HUES48 (cell line): ENCODE measurements at regions not wholly inside any gene's neighbourhood (a gene's known extent, or its start where the extent isn't known, plus 50 kb on each side); places are given as distances from the start of the nearest gene placed in this dataset.
"Not testable (repeated sequence)": the region's sequence is repeated elsewhere in the genome, so short reads cannot be mapped to it uniquely, and the experiment has no call there.

ENCODE experiments used
- H3K27ac ChIP-seq: one replicate; pipeline ENCODE4 v1.7.0; 2013; ENCODE audit warnings: low read depth, low read length, inconsistent platforms
- H3K27me3 ChIP-seq: 2 replicates; pipeline ENCODE4 v1.6.1; 2013; ENCODE audit warnings: mild to moderate bottlenecking, low read length; ENCODE audit not compliant: control insufficient read depth, insufficient read depth
- H3K36me3 ChIP-seq: 2 replicates; pipeline ENCODE4 v1.6.1; 2013; ENCODE audit warnings: low read length; ENCODE audit not compliant: control insufficient read depth, insufficient read depth
- H3K4me1 ChIP-seq: 2 replicates; pipeline ENCODE4 v1.6.1; 2013; ENCODE audit warnings: mild to moderate bottlenecking, low read length; ENCODE audit not compliant: control insufficient read depth, insufficient read depth
- H3K4me3 ChIP-seq: 2 replicates; pipeline ENCODE4 v1.5.1; 2013; ENCODE audit warnings: mild to moderate bottlenecking, low read depth, low read length
- H3K9ac ChIP-seq: 2 replicates; pipeline ENCODE4 v1.6.1; 2013; ENCODE audit warnings: mild to moderate bottlenecking, low read depth, low read length, moderate library complexity
- H3K9me3 ChIP-seq: 2 replicates; pipeline ENCODE4 v1.6.1; 2013; ENCODE audit warnings: low read length; ENCODE audit not compliant: control insufficient read depth, insufficient read depth

- no peaks in the 10 kb centered on the region for H3K36me3 ChIP-seq
- peak overlapping the region; percentile 82 for H3K27ac ChIP-seq
- H3K27me3 ChIP-seq, result no peaks in the 10 kb centered on the region
- H3K9ac ChIP-seq, result no peak overlapping the region
- H3K4me3 ChIP-seq, result no peak overlapping the region
- H3K4me1 ChIP-seq, result peaks cover 40% of the 10 kb centered on the region
- H3K9me3 ChIP-seq, result no peaks in the 10 kb centered on the region
Observed at GRCh38 chr3:65146179-65146578, 458.4 kb upstream of the ADAMTS9 start.

- H3K27me3 ChIP-seq, result no peaks in the 10 kb centered on the region
- peak overlapping the region; percentile 82 for H3K27ac ChIP-seq
- H3K36me3 ChIP-seq, result no peaks in the 10 kb centered on the region
- H3K4me1 ChIP-seq, result peaks cover 40% of the 10 kb centered on the region
- H3K4me3 ChIP-seq, result no peak overlapping the region
- H3K9me3 ChIP-seq, result no peaks in the 10 kb centered on the region
- peak overlapping the region; percentile 11; the same call in 1 of the 2 replicates for H3K9ac ChIP-seq
Observed at GRCh38 chr3:65145680-65146079, 457.9 kb upstream of the ADAMTS9 start.

GRCh38 chr3:65144791-65145351 lies 457.1 kb upstream of the ADAMTS9 start:
- no peak overlapping the region for H3K4me3 ChIP-seq
- H3K27me3 ChIP-seq, result no peaks in the 10 kb centered on the region
- no peak overlapping the region for H3K27ac ChIP-seq
- H3K9ac ChIP-seq, result no peak overlapping the region
- peaks cover 40% of the 10 kb centered on the region for H3K4me1 ChIP-seq
- H3K36me3 ChIP-seq, result no peaks in the 10 kb centered on the region
- H3K9me3 ChIP-seq, result no peaks in the 10 kb centered on the region

GRCh38 chr3:65142456-65142855 lies 454.7 kb upstream of the ADAMTS9 start:
- H3K27me3 ChIP-seq, result no peaks in the 10 kb centered on the region
- H3K36me3 ChIP-seq, result no peaks in the 10 kb centered on the region
- H3K27ac ChIP-seq, result peak overlapping the region; percentile 69

DNA sequence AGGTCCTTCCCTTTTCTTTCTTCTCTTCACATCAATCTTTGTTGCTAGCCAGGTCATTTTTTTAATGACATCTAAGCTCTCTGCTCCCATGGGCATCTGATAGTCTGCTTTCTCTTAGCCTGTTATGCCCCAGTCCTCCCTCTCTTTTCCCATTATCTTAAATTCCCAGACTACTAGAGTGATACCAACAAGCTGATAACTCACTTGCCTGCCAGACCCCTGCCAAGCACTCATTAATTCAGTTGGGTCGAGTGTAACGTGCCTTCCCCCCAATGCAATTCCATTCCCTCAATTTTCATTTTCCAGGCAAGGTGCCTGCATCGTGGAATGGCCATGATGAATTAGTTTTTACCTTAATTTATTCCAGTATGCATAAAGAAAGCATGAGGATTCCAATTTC lies 450.8 kb upstream of the ADAMTS9 start:
- Histone ChIP-seq H3K27ac (no peak overlapping the region), H3K4me3 (no peak overlapping the region), H3K36me3 (no peaks in the 10 kb centered on the region), H3K27me3 (no peaks in the 10 kb centered on the region), H3K9me3 (no peaks in the 10 kb centered on the region), H3K9ac (no peak overlapping the region), H3K4me1 (peaks cover 14% of the 10 kb centered on the region)

More at GRCh38 chr3:65142456-65142855, 454.7 kb upstream of the ADAMTS9 start:
- peaks cover 40% of the 10 kb centered on the region for H3K4me1 ChIP-seq
- no peak overlapping the region for H3K4me3 ChIP-seq
- H3K9me3 ChIP-seq, result no peaks in the 10 kb centered on the region
- H3K9ac ChIP-seq, result 0 out of 2 replicates have a peak overlapping the region, but pooled peaks have one; percentile 4

- H3K36me3 ChIP-seq, result not testable (repeated sequence)
Observed at GRCh38 chr3:65133752-65134151, 446.0 kb upstream of the ADAMTS9 start.

DNA sequence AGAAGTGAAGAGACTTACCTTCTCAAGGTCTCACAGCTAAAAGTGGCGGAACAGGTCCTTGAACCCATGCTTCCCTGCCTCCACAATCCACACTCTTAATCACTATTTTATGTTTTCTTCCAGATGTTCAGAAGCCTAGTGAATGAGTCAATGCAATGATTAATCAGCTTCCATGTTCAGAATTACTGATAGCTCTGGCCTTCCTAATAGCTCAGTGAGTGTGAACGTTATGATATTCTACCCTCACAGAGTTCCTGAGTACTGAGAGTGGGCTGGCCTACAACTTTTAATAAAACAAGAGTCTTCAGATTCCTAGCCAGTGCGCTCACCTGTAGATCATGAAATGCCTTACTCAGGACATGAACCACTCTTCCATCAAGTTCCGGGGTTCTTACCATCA lies 443.0 kb upstream of the ADAMTS9 start:
- Histone ChIP-seq H3K4me3 (no peak overlapping the region), H3K36me3 (no peaks in the 10 kb centered on the region), H3K9me3 (no peaks in the 10 kb centered on the region), H3K4me1 (no peaks in the 10 kb centered on the region), H3K27ac (no peak overlapping the region), H3K9ac (no peak overlapping the region), H3K27me3 (no peaks in the 10 kb centered on the region)

More at GRCh38 chr3:65133752-65134151, 446.0 kb upstream of the ADAMTS9 start:
- not testable (repeated sequence) for H3K27me3 ChIP-seq, H3K4me1 ChIP-seq, H3K27ac ChIP-seq, H3K9me3 ChIP-seq, H3K9ac ChIP-seq, H3K4me3 ChIP-seq

- Histone ChIP-seq H3K4me1 (no peaks in the 10 kb centered on the region), H3K36me3 (no peaks in the 10 kb centered on the region), H3K27ac (no peak overlapping the region), H3K4me3 (no peak overlapping the region), H3K9ac (no peak overlapping the region), H3K9me3 (no peaks in the 10 kb centered on the region), H3K27me3 (no peaks in the 10 kb centered on the region)
Observed at GRCh38 chr3:65128346-65128745, 440.5 kb upstream of the ADAMTS9 start.

GRCh38 chr3:65126527-65127410 lies 439.0 kb upstream of the ADAMTS9 start:
- Histone ChIP-seq H3K4me1 (no peaks in the 10 kb centered on the region), H3K9ac (no peak overlapping the region), H3K9me3 (no peaks in the 10 kb centered on the region), H3K27ac (no peak overlapping the region), H3K27me3 (no peaks in the 10 kb centered on the region), H3K36me3 (no peaks in the 10 kb centered on the region), H3K4me3 (no peak overlapping the region)

DNA sequence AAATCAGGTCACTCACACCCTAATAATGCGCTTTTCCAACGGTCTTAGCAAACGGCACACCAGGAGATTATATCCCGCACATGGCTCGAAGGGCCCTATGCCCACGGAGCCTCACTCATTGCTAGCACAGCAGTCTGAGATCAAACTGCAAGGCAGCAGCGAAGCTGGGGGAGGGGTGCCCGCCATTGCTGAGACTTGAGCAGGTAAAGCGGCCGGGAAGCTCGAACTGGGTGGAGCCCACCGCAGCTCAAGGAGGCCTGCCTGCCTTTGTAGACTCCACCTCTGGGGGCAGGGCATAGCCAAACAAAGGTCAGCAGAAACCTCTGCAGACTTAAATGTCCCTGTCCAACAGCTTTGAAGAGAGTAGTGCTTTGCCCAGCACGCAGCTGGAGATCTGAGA lies 432.4 kb upstream of the ADAMTS9 start:
- not testable (repeated sequence) for H3K36me3 ChIP-seq, H3K4me1 ChIP-seq, H3K27me3 ChIP-seq, H3K27ac ChIP-seq, H3K4me3 ChIP-seq, H3K9ac ChIP-seq
- H3K9me3 ChIP-seq, result peaks cover 13% of the 10 kb centered on the region

GRCh38 chr3:65118912-65119499 lies 431.2 kb upstream of the ADAMTS9 start:
- Histone ChIP-seq H3K36me3 (no peaks in the 10 kb centered on the region), H3K9me3 (peaks cover 13% of the 10 kb centered on the region)

More at GRCh38 chr3:65118912-65119499, 431.2 kb upstream of the ADAMTS9 start:
- Histone ChIP-seq H3K27ac (no peak overlapping the region), H3K4me3 (no peak overlapping the region), H3K9ac (no peak overlapping the region), H3K4me1 (no peaks in the 10 kb centered on the region), H3K27me3 (no peaks in the 10 kb centered on the region)
